ENCODE measurements at regions not wholly inside any gene's neighbourhood (a gene's known extent, or its start where the extent isn't known, plus 50 kb on each side); places are given as distances from the start of the nearest gene placed in this dataset.
"Not testable (repeated sequence)": the region's sequence is repeated elsewhere in the genome, so short reads cannot be mapped to it uniquely, and the experiment has no call there.

GRCh38 chr10:11667756-11668155 lies 56.3 kb upstream of the USP6NL start:
- no peak for DNase-seq (ENCODE audit: low spot score)

- no peak for DNase-seq (ENCODE audit: low spot score)
Measured at GRCh38 chr10:11663763-11664555, 52.5 kb upstream of the USP6NL start.

GRCh38 chr10:11663126-11663515 lies 51.7 kb upstream of the USP6NL start:
- DNase-seq (ENCODE audit: low spot score), result not testable (repeated sequence)

- DNase-seq (ENCODE audit: low spot score), result no peak
Measured at GRCh38 chr10:11661441-11661840, 50.0 kb upstream of the USP6NL start.

All from A172 (cell line).